ENCODE measurements at regions not wholly inside any gene's neighbourhood (a gene's known extent, or its start where the extent isn't known, plus 50 kb on each side); places are given as distances from the start of the nearest gene placed in this dataset.

DNA sequence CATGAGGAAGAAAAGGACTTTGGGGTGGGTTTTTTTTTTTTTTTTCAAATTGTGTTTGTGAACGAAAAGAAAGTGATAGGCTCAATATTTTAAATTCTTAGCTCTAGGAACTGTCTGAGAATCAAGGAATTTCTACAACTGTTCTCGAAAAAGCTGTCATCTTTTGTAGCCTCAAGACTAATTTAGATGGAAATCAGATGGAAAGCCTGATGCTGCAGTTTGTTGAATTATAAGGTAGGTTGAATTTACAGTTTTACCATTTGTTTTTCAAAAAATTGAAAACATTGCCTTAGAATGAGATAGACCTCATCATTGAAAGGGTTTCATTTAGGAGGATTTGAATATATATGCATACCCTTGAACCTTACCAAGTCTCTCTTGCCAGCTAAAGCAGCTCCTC, 109.3 kb upstream of the TRHDE start:
- Histone ChIP-seq H3K36me3 (no peaks in the 10 kb centered on the region), H3K4me3 (no peak overlapping the region), H3K4me1 (no peaks in the 10 kb centered on the region), H3K27me3 (no peaks in the 10 kb centered on the region), H3K9me3 (no peaks in the 10 kb centered on the region), H3K27ac (no peak overlapping the region)
- ATAC-seq: no peak
- DNase-seq: no peak
- intact Hi-C loops (cut with DNase I): no loop called here
- 31% methylated on average over 2 of the region's 2 CpGs for WGBS (ENCODE audit: insufficient coverage, low coverage, low lambda C conversion rate, missing lambda C conversion rate)
- TF ChIP-seq POLR2A (IDR thresholded peaks at IDR 0.05): no peak
- TF ChIP-seq, protein P1, sequence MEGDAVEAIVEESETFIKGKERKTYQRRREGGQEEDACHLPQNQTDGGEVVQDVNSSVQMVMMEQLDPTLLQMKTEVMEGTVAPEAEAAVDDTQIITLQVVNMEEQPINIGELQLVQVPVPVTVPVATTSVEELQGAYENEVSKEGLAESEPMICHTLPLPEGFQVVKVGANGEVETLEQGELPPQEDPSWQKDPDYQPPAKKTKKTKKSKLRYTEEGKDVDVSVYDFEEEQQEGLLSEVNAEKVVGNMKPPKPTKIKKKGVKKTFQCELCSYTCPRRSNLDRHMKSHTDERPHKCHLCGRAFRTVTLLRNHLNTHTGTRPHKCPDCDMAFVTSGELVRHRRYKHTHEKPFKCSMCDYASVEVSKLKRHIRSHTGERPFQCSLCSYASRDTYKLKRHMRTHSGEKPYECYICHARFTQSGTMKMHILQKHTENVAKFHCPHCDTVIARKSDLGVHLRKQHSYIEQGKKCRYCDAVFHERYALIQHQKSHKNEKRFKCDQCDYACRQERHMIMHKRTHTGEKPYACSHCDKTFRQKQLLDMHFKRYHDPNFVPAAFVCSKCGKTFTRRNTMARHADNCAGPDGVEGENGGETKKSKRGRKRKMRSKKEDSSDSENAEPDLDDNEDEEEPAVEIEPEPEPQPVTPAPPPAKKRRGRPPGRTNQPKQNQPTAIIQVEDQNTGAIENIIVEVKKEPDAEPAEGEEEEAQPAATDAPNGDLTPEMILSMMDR (IDR thresholded peaks at IDR 0.05): no peak

DNA sequence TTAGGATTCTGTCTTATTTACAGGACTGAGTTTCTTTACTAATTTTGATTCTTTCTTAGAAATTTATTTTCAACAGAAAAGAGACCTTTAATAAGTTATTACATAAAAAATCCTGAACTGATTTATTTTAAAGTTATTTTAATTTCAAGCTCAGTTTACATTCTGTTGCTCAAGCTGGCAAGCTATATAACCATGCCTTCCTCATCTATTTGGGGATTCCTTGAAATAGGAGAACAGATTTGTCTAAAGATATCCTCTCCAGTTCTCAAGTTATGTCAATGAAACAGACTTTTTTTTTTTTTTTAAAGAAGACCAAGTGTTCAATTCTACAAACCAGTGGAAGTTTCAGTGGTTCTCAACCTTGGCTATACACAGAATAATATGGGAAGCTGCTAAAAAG, 103.3 kb upstream of the TRHDE start:
- Histone ChIP-seq H3K9me3 (no peaks in the 10 kb centered on the region), H3K4me3 (no peak overlapping the region), H3K27ac (no peak overlapping the region), H3K27me3 (no peaks in the 10 kb centered on the region), H3K36me3 (no peaks in the 10 kb centered on the region), H3K4me1 (no peaks in the 10 kb centered on the region)
- no peak for DNase-seq
- no peak for TF ChIP-seq POLR2A (IDR thresholded peaks at IDR 0.05)
- TF ChIP-seq, protein P1 (IDR thresholded peaks at IDR 0.05): no peak
- ATAC-seq: no peak
- intact Hi-C loops (cut with DNase I): no loop called here

DNA sequence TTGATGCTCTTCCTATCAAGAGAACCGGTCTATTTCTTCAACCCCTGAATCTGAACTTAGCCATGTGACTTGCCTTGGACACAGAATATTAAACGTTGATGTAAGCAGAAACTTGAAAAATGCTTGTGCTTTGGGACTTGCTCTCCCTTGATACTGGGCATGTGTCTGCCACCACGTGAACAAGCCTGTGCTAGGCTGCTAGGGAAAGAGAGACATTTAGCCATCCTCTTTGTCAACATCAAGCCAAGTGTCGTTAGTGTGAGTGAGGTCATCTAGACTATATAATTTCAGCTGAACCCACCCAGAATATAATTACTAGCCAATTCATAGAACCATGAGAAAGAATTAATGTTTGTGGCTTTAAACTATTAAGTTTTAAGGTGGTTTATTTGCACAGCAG, 98.2 kb upstream of the TRHDE start:
- TF ChIP-seq, protein P1 (IDR thresholded peaks at IDR 0.05): no peak
- TF ChIP-seq POLR2A (IDR thresholded peaks at IDR 0.05): no peak
- Histone ChIP-seq H3K9me3 (no peaks in the 10 kb centered on the region), H3K4me3 (no peak overlapping the region), H3K4me1 (no peaks in the 10 kb centered on the region), H3K36me3 (no peaks in the 10 kb centered on the region), H3K27ac (no peak overlapping the region), H3K27me3 (no peaks in the 10 kb centered on the region)
- ATAC-seq (no peak), DNase-seq (no peak)
- WGBS (ENCODE audit: insufficient coverage, low coverage, low lambda C conversion rate, missing lambda C conversion rate): 42% methylated on average over 4 of the region's 4 CpGs
- intact Hi-C loops (cut with DNase I): no loop called here

DNA sequence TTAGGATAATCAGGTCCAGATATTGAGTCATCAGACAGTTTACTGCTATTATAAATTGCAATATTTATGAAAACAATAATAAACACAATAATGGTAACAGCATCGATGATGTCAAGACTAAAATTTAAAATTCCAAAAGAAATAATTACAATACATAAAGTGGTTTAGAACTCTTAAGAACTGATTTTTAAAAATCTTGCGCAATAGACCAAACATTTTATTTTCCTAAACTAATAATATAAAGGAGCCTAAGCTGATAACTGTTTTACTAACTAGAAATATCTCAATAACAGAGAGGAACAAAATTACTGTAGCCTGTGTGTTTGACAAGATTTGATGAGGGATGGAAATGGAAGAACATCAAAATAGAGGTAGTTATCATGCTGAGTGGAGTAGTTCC, 93.9 kb upstream of the TRHDE start:
- Histone ChIP-seq H3K27ac (no peak overlapping the region), H3K4me1 (no peaks in the 10 kb centered on the region), H3K36me3 (no peaks in the 10 kb centered on the region), H3K27me3 (no peaks in the 10 kb centered on the region), H3K9me3 (no peaks in the 10 kb centered on the region), H3K4me3 (no peak overlapping the region)
- ATAC-seq (no peak), DNase-seq (no peak)
- intact Hi-C loops (cut with DNase I): no loop called here
- 71% methylated on average over 2 of the region's 2 CpGs for WGBS (ENCODE audit: insufficient coverage, low coverage, low lambda C conversion rate, missing lambda C conversion rate)
- TF ChIP-seq, protein P1 (IDR thresholded peaks at IDR 0.05): no peak
- TF ChIP-seq POLR2A (IDR thresholded peaks at IDR 0.05): no peak

DNA sequence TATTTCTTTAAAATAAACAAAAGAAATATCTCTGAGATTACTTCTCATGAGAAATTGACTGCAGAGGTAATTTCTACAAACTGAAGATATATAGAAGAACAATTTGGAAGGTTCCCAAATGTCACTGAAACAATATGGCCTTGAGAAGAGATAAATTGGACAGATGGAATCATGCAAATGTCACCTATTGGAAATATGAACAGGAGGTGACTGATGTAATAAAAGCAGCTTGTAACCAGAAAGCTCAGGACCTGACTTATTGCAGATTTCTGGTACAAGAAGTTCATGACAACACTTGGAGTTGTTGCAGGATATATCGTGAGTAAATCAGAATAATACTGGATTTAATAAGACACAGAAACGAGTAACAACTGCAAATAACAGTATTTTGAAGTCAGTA, 93.3 kb upstream of the TRHDE start:
- WGBS (ENCODE audit: insufficient coverage, low coverage, low lambda C conversion rate, missing lambda C conversion rate): 45% methylated on average over 2 of the region's 2 CpGs
- no peak overlapping the region for H3K27ac ChIP-seq

More for the DNA sequence above, 93.3 kb upstream of the TRHDE start:
- no peaks in the 10 kb centered on the region for H3K9me3 ChIP-seq
- no peaks in the 10 kb centered on the region for H3K27me3 ChIP-seq
- ATAC-seq: no peak
- intact Hi-C loops (cut with DNase I): no loop called here
- no peaks in the 10 kb centered on the region for H3K4me1 ChIP-seq
- no peaks in the 10 kb centered on the region for H3K36me3 ChIP-seq
- DNase-seq: no peak
- no peak overlapping the region for H3K4me3 ChIP-seq
- no peak for TF ChIP-seq POLR2A (IDR thresholded peaks at IDR 0.05)
- TF ChIP-seq, protein P1 (IDR thresholded peaks at IDR 0.05): no peak
